Stomach (tissue), 8 donors: ENCODE measurements at regions not wholly inside any gene's neighbourhood (a gene's known extent, or its start where the extent isn't known, plus 50 kb on each side); places are given as distances from the start of the nearest gene placed in this dataset.

Source experiments
- DNase-seq, 2 donors: peaks; one replicate each; pipeline versions ENCODE4 v3.0.0 to v3.0.0-alpha.2; 2013 to 2019
- H3K27ac ChIP-seq, 5 donors: fragments of 200-600 bp in 4 of 5; sonication (generic) in 4 of 5; one replicate each; pipeline ENCODE4 v1.5.1; 2013 to 2019; ENCODE audit warnings: mild to moderate bottlenecking in 1 of 5, moderate library complexity in 1 of 5
- H3K27me3 ChIP-seq, 3 donors: fragments of 200-600 bp; sonication (generic); one replicate each; pipeline ENCODE4 v1.5.1; 2017 to 2019; ENCODE audit warnings: mixed run types in 1 of 3
- H3K36me3 ChIP-seq, 4 donors: fragments of 200-600 bp; sonication (generic); 1 replicate in 3 of 4; 2 replicates in 1 of 4; pipeline ENCODE4 v1.5.1; 2016 to 2019
- H3K4me1 ChIP-seq, 4 donors: fragments of 200-600 bp; sonication (generic); one replicate each; pipeline ENCODE4 v1.5.1; 2016 to 2019
- H3K4me3 ChIP-seq, 4 donors: fragments of 200-600 bp; sonication (generic) in 3 of 4; one replicate each; pipeline ENCODE4 v1.5.1; 2016 to 2019; ENCODE audit warnings: mild to moderate bottlenecking in 1 of 4
- H3K9me3 ChIP-seq, 4 donors: fragments of 200-600 bp; sonication (generic); one replicate each; pipeline ENCODE4 v1.5.1; 2016 to 2019
- CTCF ChIP-seq, 7 experiments: fragments of 450-650 bp in 4 of 7; fragments of 200-600 bp in 3 of 7; sonication (generic) in 3 of 7; IDR thresholded peaks; one replicate each; pipeline ENCODE4 v1.5.1; 2016 to 2019; ENCODE audit warnings: antibody characterized with exemption in 7 of 7, control low read depth in 2 of 7, mild to moderate bottlenecking in 1 of 7
- EP300 ChIP-seq: sonication (generic); formaldehyde crosslinking; IDR thresholded peaks from one replicate; pipeline ENCODE4 v1.6.1; 2017; ENCODE audit warnings: antibody characterized with exemption
- POLR2A ChIP-seq, 4 donors: fragments of 450-650 bp; IDR thresholded peaks; one replicate each; pipeline ENCODE4 v1.6.1; 2016; ENCODE audit warnings: antibody characterized with exemption in 4 of 4, control low read depth in 2 of 4, mild to moderate bottlenecking in 1 of 4, moderate library complexity in 1 of 4
- POLR2AphosphoS5 ChIP-seq, 3 donors: sonication (generic); formaldehyde crosslinking; IDR thresholded peaks; one replicate each; pipeline ENCODE4 v1.6.1; 2016; ENCODE audit warnings: antibody characterized with exemption in 3 of 3
- WGBS, 5 donors: extraction: QIAGEN DNeasy Blood & Tissue Kit in 3 of 5; methylation state at CpG; one replicate each; pipeline versions ENCODE4 v1.1.5 to v1.1.7; 2013 to 2018; 5-methylcytosine and 5-hydroxymethylcytosine counted together
- intact Hi-C: fragments of 100-400 bp; cut with DNase I; formaldehyde crosslinking; loops from one replicate; pipeline ENCODE4 v1.15.1; 2023; ENCODE audit warnings: low total_unique reads
- donor health status: healthy with polysubstance abuse.
- donor health status: Bipolar disorder and iron deficiency.
- donor health status: healthy.

- TF ChIP-seq POLR2A (IDR thresholded peaks at IDR 0.05) (no peak), CTCF (IDR thresholded peaks at IDR 0.05) (no peak), EP300 (no peak), POLR2AphosphoS5 (IDR thresholded peaks at IDR 0.05) (no peak)
These were observed 672.8 kb downstream of the LMO4 start for GRCh38 chr1:88001460-88001859.

GRCh38 chr1:88003255-88003654 lies 674.6 kb downstream of the LMO4 start:
- Histone ChIP-seq H3K27me3 (no peaks in the 10 kb centered on the region), H3K27ac (no peak overlapping the region), H3K4me1 (peaks cover 0 to 15% (median 0%) of the 10 kb centered on the region in 4 donors), H3K9me3 (no peaks in the 10 kb centered on the region), H3K4me3 (no peak overlapping the region), H3K36me3 (no peaks in the 10 kb centered on the region)
- no peak for DNase-seq
- intact Hi-C loops: no loop called here
- WGBS, 5 donors: 83 to 96% (median 93%) methylated on average over 2 of the region's 2 CpGs
- TF ChIP-seq CTCF (IDR thresholded peaks at IDR 0.05): no peak

More at GRCh38 chr1:88001460-88001859, 672.8 kb downstream of the LMO4 start:
- DNase-seq: no peak
- WGBS, 5 donors: 74 to 85% (median 82%) methylated on average over 1 of the region's 1 CpG
- Histone ChIP-seq H3K4me1 (peaks cover 0 to 15% (median 0%) of the 10 kb centered on the region in 4 donors), H3K36me3 (no peaks in the 10 kb centered on the region), H3K27ac (no peak overlapping the region), H3K4me3 (no peak overlapping the region), H3K9me3 (no peaks in the 10 kb centered on the region), H3K27me3 (no peaks in the 10 kb centered on the region)
- intact Hi-C loops: no loop called here

- no peaks in the 10 kb centered on the region for H3K9me3 ChIP-seq
- no peak for DNase-seq
- no peak overlapping the region for H3K27ac ChIP-seq
- H3K36me3 ChIP-seq: no peaks in the 10 kb centered on the region
- intact Hi-C loops: no loop called here
- TF ChIP-seq POLR2A (IDR thresholded peaks at IDR 0.05) (no peak), EP300 (no peak)
- no peaks in the 10 kb centered on the region for H3K4me1 ChIP-seq
- no peak overlapping the region for H3K4me3 ChIP-seq
- 48 to 74% (median 49%) methylated on average over 1 of the region's 1 CpG for WGBS, 5 donors
- H3K27me3 ChIP-seq: no peaks in the 10 kb centered on the region
These were observed 674.2 kb upstream of the PKN2 start for GRCh38 chr1:88009916-88010315.

GRCh38 chr1:88013485-88013884 lies 670.6 kb upstream of the PKN2 start:
- Histone ChIP-seq H3K4me3 (no peak overlapping the region), H3K36me3 (no peaks in the 10 kb centered on the region), H3K27me3 (no peaks in the 10 kb centered on the region), H3K4me1 (no peaks in the 10 kb centered on the region), H3K27ac (no peak overlapping the region), H3K9me3 (no peaks in the 10 kb centered on the region)
- intact Hi-C loops: no loop called here
- TF ChIP-seq POLR2AphosphoS5 (IDR thresholded peaks at IDR 0.05) (no peak), POLR2A (IDR thresholded peaks at IDR 0.05) (no peak), EP300 (no peak), CTCF (IDR thresholded peaks at IDR 0.05) (no peak)
- DNase-seq: no peak

GRCh38 chr1:88014131-88014530 lies 669.9 kb upstream of the PKN2 start:
- Histone ChIP-seq H3K27me3 (no peaks in the 10 kb centered on the region), H3K36me3 (no peaks in the 10 kb centered on the region), H3K4me3 (no peak overlapping the region), H3K4me1 (no peaks in the 10 kb centered on the region), H3K9me3 (no peaks in the 10 kb centered on the region), H3K27ac (no peak overlapping the region)
- 31 to 47% (median 42%) methylated on average over 3 of the region's 3 CpGs for WGBS, 5 donors
- TF ChIP-seq EP300 (no peak), CTCF (IDR thresholded peaks at IDR 0.05) (no peak), POLR2AphosphoS5 (IDR thresholded peaks at IDR 0.05) (no peak), POLR2A (IDR thresholded peaks at IDR 0.05) (no peak)
- no peak for DNase-seq
- intact Hi-C loops: no loop called here
